Nephron (organoid): ENCODE measurements at regions not wholly inside any gene's neighbourhood (a gene's known extent, or its start where the extent isn't known, plus 50 kb on each side); places are given as distances from the start of the nearest gene placed in this dataset.
"Not testable (repeated sequence)": the region's sequence is repeated elsewhere in the genome, so short reads cannot be mapped to it uniquely, and the experiment has no call there.

Experiments
- H3K27ac Mint-ChIP-seq, 3 experiments: 2 replicates each; pipeline ENCODE4 v1.8.0; 2020; ENCODE audit warnings: mixed read lengths in 3 of 3, mild to moderate bottlenecking in 2 of 3, moderate library complexity in 1 of 3
- H3K27me3 Mint-ChIP-seq: 2 replicates; pipeline ENCODE4 v1.8.0; 2021; ENCODE audit warnings: low read depth, mild to moderate bottlenecking, moderate library complexity, mixed read lengths
- H3K36me3 Mint-ChIP-seq: 2 replicates; pipeline ENCODE4 v1.8.0; 2020; ENCODE audit warnings: low read depth, mixed read lengths
- H3K4me1 Mint-ChIP-seq: 2 replicates; pipeline ENCODE4 v1.8.0; 2020; ENCODE audit warnings: mixed read lengths
- H3K4me3 Mint-ChIP-seq, 3 experiments: 2 replicates each; pipeline ENCODE4 v1.8.0; 2020; ENCODE audit warnings: mild to moderate bottlenecking in 3 of 3, mixed read lengths in 3 of 3, moderate library complexity in 2 of 3
- H3K9me3 Mint-ChIP-seq: 2 replicates; pipeline ENCODE4 v1.8.0; 2020; ENCODE audit warnings: mixed read lengths
- CTCF ChIP-seq, 3 experiments: fragments of 200-600 bp; sonication (generic); IDR thresholded peaks; one replicate each; pipeline ENCODE4 v1.5.0; 2021; ENCODE audit warnings: antibody characterized with exemption in 3 of 3; ENCODE audit not compliant: unreplicated experiment in 3 of 3

GRCh38 chr14:105737504-105738246 lies 211.3 kb downstream of the TMEM121 start:
- TF ChIP-seq CTCF (IDR thresholded peaks at IDR 0.05; ENCODE audit: unreplicated experiment in 3 of 3), result no peak
- Mint-ChIP-seq H3K27ac (no peak overlapping the region), H3K36me3 (no peaks in the 10 kb centered on the region), H3K9me3 (peaks cover 21% of the 10 kb centered on the region), H3K27me3 (no peaks in the 10 kb centered on the region), H3K4me3 (no peak overlapping the region), H3K4me1 (no peaks in the 10 kb centered on the region)

- no peak for TF ChIP-seq CTCF (IDR thresholded peaks at IDR 0.05; ENCODE audit: unreplicated experiment in 3 of 3)
- Mint-ChIP-seq H3K36me3 (no peaks in the 10 kb centered on the region), H3K27ac (no peak overlapping the region), H3K27me3 (no peaks in the 10 kb centered on the region), H3K9me3 (peaks cover 15% of the 10 kb centered on the region), H3K4me1 (no peaks in the 10 kb centered on the region), H3K4me3 (no peak overlapping the region)
These were observed 212.3 kb downstream of the TMEM121 start for GRCh38 chr14:105738638-105739037.

- H3K36me3 Mint-ChIP-seq, result no peaks in the 10 kb centered on the region
- H3K27me3 Mint-ChIP-seq, result no peaks in the 10 kb centered on the region
- H3K9me3 Mint-ChIP-seq, result peaks cover 13% of the 10 kb centered on the region
- no peak overlapping the region for H3K27ac Mint-ChIP-seq
- H3K4me3 Mint-ChIP-seq, result no peak overlapping the region
- no peaks in the 10 kb centered on the region for H3K4me1 Mint-ChIP-seq
- TF ChIP-seq CTCF (IDR thresholded peaks at IDR 0.05; ENCODE audit: unreplicated experiment in 3 of 3), result no peak
These were observed 213.1 kb downstream of the TMEM121 start for GRCh38 chr14:105739331-105740102.

GRCh38 chr14:105740272-105740671 lies 213.9 kb downstream of the TMEM121 start:
- not testable (repeated sequence) for H3K4me1 Mint-ChIP-seq, H3K27ac Mint-ChIP-seq, H3K36me3 Mint-ChIP-seq, H3K27me3 Mint-ChIP-seq, H3K4me3 Mint-ChIP-seq
- H3K9me3 Mint-ChIP-seq, result peaks cover 13% of the 10 kb centered on the region

GRCh38 chr14:105740961-105741360 lies 214.6 kb downstream of the TMEM121 start:
- not testable (repeated sequence) for H3K4me1 Mint-ChIP-seq, H3K27ac Mint-ChIP-seq, H3K4me3 Mint-ChIP-seq, H3K27me3 Mint-ChIP-seq, H3K36me3 Mint-ChIP-seq
- peaks cover 17% of the 10 kb centered on the region for H3K9me3 Mint-ChIP-seq

- not testable (repeated sequence) for H3K27me3 Mint-ChIP-seq, H3K4me1 Mint-ChIP-seq, H3K36me3 Mint-ChIP-seq, H3K27ac Mint-ChIP-seq, H3K4me3 Mint-ChIP-seq
- H3K9me3 Mint-ChIP-seq, result peaks cover 22% of the 10 kb centered on the region
These were observed 215.5 kb downstream of the TMEM121 start for GRCh38 chr14:105741707-105742530.

- Mint-ChIP-seq H3K9me3 (peaks cover 22% of the 10 kb centered on the region), H3K27ac (no peak overlapping the region), H3K36me3 (no peaks in the 10 kb centered on the region), H3K27me3 (no peaks in the 10 kb centered on the region), H3K4me1 (no peaks in the 10 kb centered on the region), H3K4me3 (no peak overlapping the region)
- TF ChIP-seq CTCF (IDR thresholded peaks at IDR 0.05; ENCODE audit: unreplicated experiment in 3 of 3), result no peak
These were observed 216.1 kb downstream of the TMEM121 start for GRCh38 chr14:105742531-105742848.

GRCh38 chr14:105742904-105743701 lies 216.7 kb downstream of the TMEM121 start:
- H3K36me3 Mint-ChIP-seq, H3K4me1 Mint-ChIP-seq, H3K27ac Mint-ChIP-seq, H3K27me3 Mint-ChIP-seq, H3K4me3 Mint-ChIP-seq: not testable (repeated sequence)
- peaks cover 23% of the 10 kb centered on the region for H3K9me3 Mint-ChIP-seq

- H3K27ac Mint-ChIP-seq, H3K4me3 Mint-ChIP-seq, H3K4me1 Mint-ChIP-seq, H3K27me3 Mint-ChIP-seq, H3K36me3 Mint-ChIP-seq: not testable (repeated sequence)
- H3K9me3 Mint-ChIP-seq, result peaks cover 30% of the 10 kb centered on the region
These were observed 217.9 kb downstream of the TMEM121 start for GRCh38 chr14:105744213-105744787.
